HepG2 (cell line): ENCODE measurements at regions not wholly inside any gene's neighbourhood (a gene's known extent, or its start where the extent isn't known, plus 50 kb on each side); places are given as distances from the start of the nearest gene placed in this dataset.

Experiments used
- ATAC-seq: fragments of 200-7000 bp; cut with Tn5 transposase; 3 replicates; pipeline ENCODE4 v1.9.1; 2020; ENCODE audit warnings: mild to moderate bottlenecking, moderate library complexity
- BruUV-seq: library from RNA; stranded (reverse); fragments of 400-500 nt; replicated peaks from 2 replicates; lab custom pipeline; 2021; lab: Mats Ljungman, UMichigan
- CTCF ChIA-PET: fragments of 300-600 bp; formaldehyde crosslinking; extraction: SDS; loops from one replicate; lab custom pipeline; 2021; ENCODE audit warnings: low total read pairs, inconsistent platforms, low intra/inter-chr PET ratio; lab: Yijun Ruan, JAX
- POLR2A ChIA-PET: fragments of 350-600 bp; sonication (Branson Sonifier 250); formaldehyde crosslinking; loops from one replicate; lab custom pipeline; 2020; ENCODE audit warnings: antibody characterized with exemption, inconsistent platforms; lab: Yijun Ruan, JAX
- DNase-seq: peaks from one replicate; pipeline ENCODE4 v3.0.0-alpha.2; 2015; ENCODE audit warnings: low spot score
- FAIRE-seq: peaks from 3 replicates; lab custom pipeline; 2011; peaks lifted over from hg19 to GRCh38; lab: Jason Lieb, UNC
- H2AFZ ChIP-seq: one replicate; pipeline ENCODE4 v1.6.1; 2011; ENCODE audit warnings: low read length, inconsistent platforms
- H3K27ac ChIP-seq: fragments of 300-600 bp; 3 replicates; pipeline ENCODE4 v1.8.0; 2011; ENCODE audit warnings: mixed run types, mild to moderate bottlenecking, mixed read lengths, low read length, inconsistent platforms; ENCODE audit not compliant: insufficient read depth; ENCODE audit errors: extremely low read length
- H3K27me3 ChIP-seq, 2 experiments: fragments of 200-600 bp in 1 of 2; 2 replicates in 1 of 2; 3 replicates in 1 of 2; pipeline versions ENCODE4 v1.6.0 to v1.8.0; 2011; ENCODE audit warnings: low read length in 2 of 2, mild to moderate bottlenecking in 2 of 2, moderate library complexity in 2 of 2, inconsistent platforms in 1 of 2; ENCODE audit not compliant: insufficient read depth in 2 of 2, control insufficient read depth in 1 of 2
- H3K36me3 ChIP-seq, 2 experiments: fragments of 200-600 bp in 1 of 2; replicated peaks in 1 of 2; 2 replicates in 1 of 2; 3 replicates in 1 of 2; pipeline versions ENCODE4 v1.5.1 to v1.8.0; 2011; ENCODE audit warnings: low read length in 2 of 2, inconsistent platforms in 1 of 2; ENCODE audit not compliant: insufficient read depth in 2 of 2, control insufficient read depth in 1 of 2
- H3K4me1 ChIP-seq: 2 replicates; pipeline ENCODE4 v1.5.1; 2012; ENCODE audit warnings: low read length, inconsistent platforms; ENCODE audit not compliant: insufficient read depth
- H3K4me2 ChIP-seq: 2 replicates; pipeline ENCODE4 v1.6.0; 2011; ENCODE audit warnings: low read depth, low read length, inconsistent platforms
- H3K4me3 ChIP-seq, 3 experiments: fragments of 200-600 bp in 1 of 3; sonication (generic), shearing (Covaris generic) in 1 of 3; replicated peaks in 1 of 3; 2 replicates each; pipeline ENCODE4 v1.5.1; 2011 to 2016; ENCODE audit warnings: low read length in 3 of 3, inconsistent platforms in 2 of 3, low read depth in 2 of 3, mild to moderate bottlenecking in 2 of 3, control low read depth in 1 of 3, mixed read lengths in 1 of 3; ENCODE audit not compliant: insufficient read depth in 1 of 3
- H3K79me2 ChIP-seq: one replicate; pipeline ENCODE4 v1.6.1; 2011; ENCODE audit warnings: low read length, inconsistent platforms; ENCODE audit not compliant: insufficient read depth
- H3K9ac ChIP-seq: 2 replicates; pipeline ENCODE4 v1.6.0; 2011; ENCODE audit warnings: mild to moderate bottlenecking, low read depth, low read length, inconsistent platforms; ENCODE audit not compliant: insufficient read depth
- H3K9me3 ChIP-seq: 2 replicates; pipeline ENCODE4 v1.5.1; 2012; ENCODE audit warnings: mild to moderate bottlenecking, low read length
- H4K20me1 ChIP-seq: 2 replicates; pipeline ENCODE4 v1.6.0; 2011; ENCODE audit warnings: inconsistent platforms, mild to moderate bottlenecking, low read length, moderate library complexity; ENCODE audit not compliant: insufficient read depth
- CHCHD3 ChIP-seq: sonication (generic); formaldehyde crosslinking; IDR thresholded peaks from 2 replicates; pipeline ENCODE4 v1.8.0; 2022; ENCODE audit warnings: mild to moderate bottlenecking, missing genetic modification reagents, moderate library complexity
- DZIP1 ChIP-seq: sonication (generic); formaldehyde crosslinking; IDR thresholded peaks from 2 replicates; pipeline ENCODE4 v1.5.0; 2020; ENCODE audit warnings: mild to moderate bottlenecking, missing genetic modification reagents
- MED8 ChIP-seq: sonication (generic); formaldehyde crosslinking; IDR thresholded peaks from 2 replicates; pipeline ENCODE4 v1.8.1; 2023; ENCODE audit warnings: mild to moderate bottlenecking, missing genetic modification reagents; ENCODE audit not compliant: insufficient replicate concordance
- NFE2L1 ChIP-seq: sonication (generic); formaldehyde crosslinking; IDR thresholded peaks from 2 replicates; pipeline ENCODE4 v1.4.0; 2020; ENCODE audit warnings: missing genetic modification reagents, mild to moderate bottlenecking, borderline replicate concordance
- PLRG1 ChIP-seq: fragments of 450-650 bp; conservative IDR thresholded peaks from 2 replicates; pipeline ENCODE4 v1.6.1; 2016
- PREB ChIP-seq: sonication (generic); formaldehyde crosslinking; IDR thresholded peaks from 2 replicates; pipeline ENCODE4 v1.4.0; 2020; ENCODE audit warnings: missing genetic modification reagents
- SAP130 ChIP-seq: IDR thresholded peaks from 2 replicates; pipeline ENCODE4 v1.6.1; 2016; ENCODE audit warnings: low read depth
- SNAPC2 ChIP-seq: sonication (generic); formaldehyde crosslinking; IDR thresholded peaks from 2 replicates; pipeline ENCODE4 v1.8.1; 2022; ENCODE audit warnings: mild to moderate bottlenecking, missing genetic modification reagents
- ZFYVE20 ChIP-seq: sonication (generic); formaldehyde crosslinking; IDR thresholded peaks from 2 replicates; pipeline ENCODE4 v1.8.0; 2023; ENCODE audit warnings: low read depth, mild to moderate bottlenecking, moderate library complexity, missing genetic modification reagents, borderline replicate concordance
- ZNF12 ChIP-seq: sonication (generic); formaldehyde crosslinking; IDR thresholded peaks from 2 replicates; pipeline ENCODE4 v1.5.0; 2020; ENCODE audit warnings: missing genetic modification reagents
- ZNF160 ChIP-seq: sonication (generic); formaldehyde crosslinking; IDR thresholded peaks from 2 replicates; pipeline ENCODE4 v1.8.0; 2022; ENCODE audit warnings: mild to moderate bottlenecking, inconsistent platforms, missing genetic modification reagents
- ZNF235 ChIP-seq: sonication (generic); formaldehyde crosslinking; IDR thresholded peaks from 2 replicates; pipeline ENCODE4 v1.8.1; 2023; ENCODE audit warnings: mild to moderate bottlenecking, missing genetic modification reagents, borderline replicate concordance
- ZNF607 ChIP-seq: sonication (generic); formaldehyde crosslinking; IDR thresholded peaks from 2 replicates; pipeline ENCODE4 v1.5.1; 2020; ENCODE audit warnings: missing genetic modification reagents, mild to moderate bottlenecking, borderline replicate concordance
- ZNF674 ChIP-seq: sonication (generic); formaldehyde crosslinking; IDR thresholded peaks from 2 replicates; pipeline ENCODE4 v1.5.0; 2020; ENCODE audit warnings: low read depth, mild to moderate bottlenecking, missing genetic modification reagents
- WGBS: methylation state at CpG from one replicate; pipeline ENCODE4 v1.1.6; 2017; ENCODE audit warnings: low lambda C conversion rate; 5-methylcytosine and 5-hydroxymethylcytosine counted together
- in situ Hi-C: cut with HindIII; loops from 2 replicates; pipeline ENCODE4 v1.10.0; 2017; ENCODE audit warnings: low pct_unique_long_range_greater_than_20kb; ENCODE audit not compliant: extremely low pct_ligation_motif_present
- intact Hi-C: fragments of 100-400 bp; cut with micrococcal nuclease; formaldehyde crosslinking; loops from one replicate; pipeline ENCODE4 v1.10.0; 2022; ENCODE audit not compliant: unreplicated experiment

- intact Hi-C loops (no loop called here), in situ Hi-C loops (no loop called here)
- Histone ChIP-seq H3K4me1 (no peaks in the 10 kb centered on the region), H2AFZ (no peak overlapping the region), H3K79me2 (no peaks in the 10 kb centered on the region), H3K4me2 (no peak overlapping the region), H3K27me3 (no peaks in the 10 kb centered on the region), H3K9ac (no peak overlapping the region), H4K20me1 (no peaks in the 10 kb centered on the region), H3K4me3 (no peak overlapping the region), H3K27ac (no peak overlapping the region), H3K36me3 (no peaks in the 10 kb centered on the region), H3K9me3 (no peaks in the 10 kb centered on the region)
- 3% methylated on average over 6 of the region's 6 CpGs for WGBS
- POLR2A ChIA-PET: no interaction called here
- ATAC-seq (no peak), DNase-seq (no peak), FAIRE-seq (no peak)
- TF ChIP-seq ZFYVE20 (CRISPR knock-in tag) (no peak), DZIP1 (no peak), SAP130 (CRISPR knock-in tag) (no peak), NFE2L1 (no peak), ZNF235 (CRISPR knock-in tag) (no peak), MED8 (CRISPR knock-in tag) (no peak), SNAPC2 (CRISPR knock-in tag) (no peak), ZNF12 (no peak), ZNF674 (no peak), ZNF607 (CRISPR knock-in tag) (no peak), CHCHD3 (CRISPR knock-in tag) (no peak), PLRG1 (no peak), ZNF160 (CRISPR knock-in tag) (no peak), PREB (CRISPR knock-in tag) (no peak)
- BruUV-seq: no TSS peak
- CTCF ChIA-PET: no interaction called here
Measured at GRCh38 chr2:198499539-198499938, 695.1 kb downstream of the PLCL1 start.
